NCI-H774 (cell line): ENCODE measurements at regions not wholly inside any gene's neighbourhood (a gene's known extent, or its start where the extent isn't known, plus 50 kb on each side); places are given as distances from the start of the nearest gene placed in this dataset.

Experiments
- DNase-seq: peaks from one replicate; lab custom pipeline; 2025; lab: John Stamatoyannopoulos, UW

GRCh38 chr5:175808711-175809110 is 62.7 kb upstream of the CPLX2 start:
- no peak for DNase-seq

DNA sequence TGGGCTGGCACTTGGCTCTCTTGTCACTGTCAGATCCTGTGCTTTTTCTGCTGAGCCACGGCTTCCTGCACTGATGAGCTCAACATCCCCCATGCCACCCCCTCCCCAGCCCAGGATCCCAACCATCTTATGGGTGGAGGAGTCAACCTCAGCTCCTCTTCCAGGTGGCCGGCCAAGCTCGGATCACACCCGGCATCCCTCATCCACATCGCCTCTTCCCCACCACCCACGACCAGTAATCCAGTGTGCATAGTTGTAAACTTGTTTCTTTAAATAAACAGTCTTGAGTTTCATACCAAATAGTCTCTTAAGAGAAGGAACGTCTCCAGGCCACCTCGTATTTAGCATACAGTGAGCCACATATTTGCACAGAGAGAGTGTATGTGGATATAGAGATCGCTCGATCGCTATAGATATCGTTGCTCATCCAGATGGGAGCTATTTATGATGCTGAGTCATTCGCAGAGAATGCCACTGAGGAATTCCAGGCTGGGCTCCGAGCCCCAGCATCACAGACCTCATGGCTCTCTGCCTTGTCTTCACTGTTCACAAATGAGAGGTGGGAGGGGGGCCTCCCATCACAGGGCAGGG is 61.8 kb upstream of the CPLX2 start:
- no peak for DNase-seq

- no peak for DNase-seq
These were observed 60.9 kb upstream of the CPLX2 start for GRCh38 chr5:175810457-175810856.

DNA sequence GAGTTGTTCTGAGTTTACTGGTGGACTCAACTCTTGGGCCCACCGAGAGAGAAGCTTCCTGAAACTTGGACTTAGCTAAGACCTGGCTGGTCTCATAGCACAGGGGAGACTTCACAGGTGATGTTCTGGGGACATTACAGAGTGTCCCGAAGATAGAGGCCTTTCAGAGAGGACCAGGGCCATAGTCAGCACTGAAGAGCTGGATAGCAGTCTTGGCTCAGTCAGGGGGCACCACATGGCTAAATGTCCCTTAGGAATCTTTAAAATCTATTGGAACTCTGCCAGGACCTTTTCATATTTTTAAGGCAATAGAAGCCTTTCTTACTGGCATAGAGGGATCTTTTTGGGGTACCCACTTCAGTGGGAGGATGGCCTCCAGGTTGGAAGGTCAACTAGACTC is 59.8 kb upstream of the CPLX2 start:
- no peak for DNase-seq

GRCh38 chr5:175813943-175814630 is 57.3 kb upstream of the CPLX2 start:
- DNase-seq = no peak

GRCh38 chr5:175814691-175815090 is 56.7 kb upstream of the CPLX2 start:
- DNase-seq = no peak

- DNase-seq = no peak
These were observed 56.1 kb upstream of the CPLX2 start for GRCh38 chr5:175815126-175815913.

DNA sequence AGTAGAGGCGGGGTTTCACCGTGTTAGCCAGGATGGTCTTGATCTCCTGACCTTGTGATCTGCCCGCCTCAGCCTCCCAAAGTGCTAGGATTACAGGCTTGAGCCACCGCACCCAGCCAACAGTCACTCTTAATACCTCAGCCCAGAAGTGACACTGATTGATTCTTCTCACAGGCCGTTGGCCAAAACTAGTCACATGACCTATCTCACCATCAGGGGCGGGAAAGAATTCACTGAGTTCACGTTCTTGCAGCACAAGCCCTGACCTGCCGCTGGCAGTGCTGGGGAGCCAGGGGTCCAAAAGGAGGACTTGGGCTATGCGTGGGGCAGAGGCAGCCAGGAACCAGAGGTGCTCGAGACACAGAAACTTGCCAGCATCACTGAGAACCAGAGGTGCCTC is 55.0 kb upstream of the CPLX2 start:
- DNase-seq = no peak

DNA sequence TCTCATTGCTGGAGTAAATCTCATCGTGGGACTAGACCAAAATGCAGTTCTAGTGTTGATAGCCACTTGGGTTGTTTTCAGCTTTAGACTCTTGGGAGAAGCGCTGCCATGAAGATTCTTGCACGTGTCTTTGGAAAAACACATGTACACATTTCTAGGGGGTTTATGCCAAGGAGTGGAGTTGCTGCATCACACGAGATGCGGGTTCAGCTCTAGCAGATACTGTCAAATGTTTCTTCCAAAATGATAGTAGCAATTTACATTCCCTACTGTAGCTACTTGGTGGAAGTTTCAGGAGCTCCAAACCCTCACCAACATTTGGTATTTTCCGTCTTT is 52.3 kb upstream of the CPLX2 start:
- no peak for DNase-seq

DNA sequence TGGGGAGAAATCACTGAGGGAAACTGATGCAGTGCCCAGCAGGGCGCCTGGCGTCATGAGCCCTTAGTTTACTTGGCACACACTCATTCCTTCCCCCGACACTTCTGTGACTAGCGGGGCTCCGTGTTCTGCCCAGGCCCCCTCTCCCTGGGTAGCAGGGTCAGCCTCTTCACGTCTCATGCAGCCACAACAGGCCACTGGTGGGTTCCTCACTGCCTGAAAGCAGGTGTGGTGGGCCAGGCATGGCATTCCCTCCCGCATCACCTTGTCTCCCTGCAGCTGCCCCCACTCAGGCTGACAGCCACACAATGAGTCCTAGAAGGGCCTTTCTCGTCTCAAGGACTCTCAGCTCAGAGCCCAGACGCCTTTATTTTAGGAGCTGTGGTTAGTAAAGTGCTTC is 51.1 kb upstream of the CPLX2 start:
- DNase-seq = no peak
